GM13977 (cell line): ENCODE measurements at regions not wholly inside any gene's neighbourhood (a gene's known extent, or its start where the extent isn't known, plus 50 kb on each side); places are given as distances from the start of the nearest gene placed in this dataset.

Experiments used
- DNase-seq: peaks from one replicate; pipeline ENCODE4 v3.0.0; 2012; ENCODE audit warnings: low spot score
- in situ Hi-C: fragments of 300-500 bp; cut with MboI; formaldehyde crosslinking; loops from one replicate; pipeline ENCODE4 v1.12.0; 2022; ENCODE audit warnings: low sequenced_read_pairs, low pct_unique_long_range_greater_than_20kb, mixed read lengths, inconsistent platforms; ENCODE audit not compliant: unreplicated experiment
- TF ChIP-seq, protein P1 (sequence below): IDR thresholded peaks from 2 replicates; pipeline ENCODE4 v1.5.1; 2012; ENCODE audit warnings: mild to moderate bottlenecking, control low read depth; ENCODE audit not compliant: insufficient read depth; ENCODE audit errors: extremely low read depth, missing control alignments

DNA sequence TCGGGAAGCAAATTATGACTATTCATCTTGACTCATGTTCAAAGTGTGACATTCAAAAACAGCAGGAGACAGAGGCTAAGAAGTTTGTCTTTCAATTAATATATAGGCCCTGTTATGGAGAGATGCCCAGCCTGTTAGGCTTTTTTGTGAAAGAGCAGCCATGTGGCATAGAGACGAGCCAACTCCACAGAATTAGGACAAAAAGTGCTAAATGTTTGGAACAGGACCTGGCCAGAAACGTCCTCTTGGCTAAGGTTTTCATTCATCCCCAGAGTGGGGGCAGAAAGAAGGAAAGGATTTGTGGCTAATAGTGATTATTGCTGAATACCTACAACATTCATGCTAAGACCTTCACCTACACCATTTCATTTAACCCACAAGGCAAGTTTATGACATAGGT is 324.7 kb upstream of the NPVF start:
- DNase-seq = no peak
- in situ Hi-C loops = no loop called here
- TF ChIP-seq, protein P1, sequence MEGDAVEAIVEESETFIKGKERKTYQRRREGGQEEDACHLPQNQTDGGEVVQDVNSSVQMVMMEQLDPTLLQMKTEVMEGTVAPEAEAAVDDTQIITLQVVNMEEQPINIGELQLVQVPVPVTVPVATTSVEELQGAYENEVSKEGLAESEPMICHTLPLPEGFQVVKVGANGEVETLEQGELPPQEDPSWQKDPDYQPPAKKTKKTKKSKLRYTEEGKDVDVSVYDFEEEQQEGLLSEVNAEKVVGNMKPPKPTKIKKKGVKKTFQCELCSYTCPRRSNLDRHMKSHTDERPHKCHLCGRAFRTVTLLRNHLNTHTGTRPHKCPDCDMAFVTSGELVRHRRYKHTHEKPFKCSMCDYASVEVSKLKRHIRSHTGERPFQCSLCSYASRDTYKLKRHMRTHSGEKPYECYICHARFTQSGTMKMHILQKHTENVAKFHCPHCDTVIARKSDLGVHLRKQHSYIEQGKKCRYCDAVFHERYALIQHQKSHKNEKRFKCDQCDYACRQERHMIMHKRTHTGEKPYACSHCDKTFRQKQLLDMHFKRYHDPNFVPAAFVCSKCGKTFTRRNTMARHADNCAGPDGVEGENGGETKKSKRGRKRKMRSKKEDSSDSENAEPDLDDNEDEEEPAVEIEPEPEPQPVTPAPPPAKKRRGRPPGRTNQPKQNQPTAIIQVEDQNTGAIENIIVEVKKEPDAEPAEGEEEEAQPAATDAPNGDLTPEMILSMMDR = no peak

DNA sequence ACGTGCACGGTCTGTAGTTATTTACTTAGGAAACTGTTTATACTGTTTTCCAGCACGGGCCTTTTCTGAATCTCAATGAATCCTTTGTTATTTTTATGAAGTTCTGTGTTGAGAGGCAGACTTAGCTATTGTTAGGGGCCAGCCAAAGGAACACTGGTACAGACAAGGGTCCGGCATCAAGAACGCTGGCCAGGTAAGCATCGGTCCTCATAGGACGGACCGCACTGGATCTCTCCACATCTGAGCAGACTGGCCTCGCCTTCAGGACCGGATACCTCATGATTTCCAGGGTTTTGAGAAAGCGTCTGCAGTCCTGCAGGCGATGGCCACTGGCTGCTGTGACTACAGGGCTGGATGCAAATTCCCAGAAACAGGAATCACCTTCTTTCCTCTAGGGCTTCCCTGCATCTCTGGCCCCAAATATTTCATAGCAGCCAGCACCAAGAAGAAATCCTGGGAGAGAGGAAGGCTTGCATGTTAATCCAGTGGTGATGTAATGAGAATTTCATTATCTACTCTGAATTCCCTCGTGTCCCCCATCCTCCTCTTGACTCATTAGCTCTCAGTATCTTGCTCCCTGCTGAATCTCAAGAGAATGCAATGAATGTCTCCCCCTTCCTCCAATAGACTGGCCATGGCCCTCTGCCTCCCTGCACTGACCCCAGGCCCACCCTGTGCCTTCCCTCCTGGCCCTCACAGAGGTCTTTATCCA is 325.4 kb upstream of the NPVF start:
- in situ Hi-C loops = no loop called here
- TF ChIP-seq, protein P1 = no peak
- no peak for DNase-seq

DNA sequence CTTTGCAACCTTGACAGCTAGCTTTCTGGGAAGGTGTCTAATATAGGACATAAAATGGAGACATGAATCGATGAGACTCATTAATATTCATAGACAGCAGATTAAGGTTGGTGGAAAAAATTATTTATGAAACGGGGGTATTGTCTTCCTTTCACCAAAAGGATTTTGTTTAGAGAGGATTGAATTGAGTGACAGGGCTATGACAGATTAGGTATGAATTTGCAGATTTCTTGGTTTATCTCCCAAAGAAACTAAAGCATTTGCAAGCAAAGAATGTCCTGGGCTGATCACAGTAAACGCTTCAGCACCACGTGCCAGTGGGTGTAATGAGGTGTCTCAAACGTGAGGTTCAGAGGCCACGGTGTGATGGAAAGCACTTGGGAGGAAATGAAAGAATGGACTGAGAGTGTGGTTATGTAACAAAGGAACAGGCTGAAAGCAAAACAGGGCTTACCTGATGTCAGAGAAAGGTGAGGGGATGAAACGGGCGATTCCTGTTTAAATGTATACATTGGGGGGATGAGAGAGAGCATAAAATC is 329.2 kb upstream of the NPVF start:
- DNase-seq = no peak
- TF ChIP-seq, protein P1 = no peak
- in situ Hi-C loops = no loop called here

DNA sequence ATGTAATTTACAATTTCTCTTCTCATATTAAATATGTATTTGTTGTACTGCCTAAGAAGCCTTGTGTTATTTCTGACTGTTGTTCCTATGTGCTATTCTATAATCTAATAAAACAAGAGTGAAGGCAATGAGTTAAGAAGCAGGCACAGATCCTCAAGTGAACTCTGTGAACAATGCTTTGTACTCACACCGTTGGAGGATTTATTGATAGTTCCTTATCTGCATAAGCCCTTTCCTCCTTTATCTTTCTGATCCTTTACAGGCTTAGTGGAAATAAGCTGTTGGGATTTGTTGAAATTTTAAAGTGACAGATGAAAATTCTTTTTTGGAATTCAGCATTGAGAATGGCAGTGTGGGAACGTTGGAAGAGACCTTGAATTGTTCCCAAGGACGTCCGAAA is 329.6 kb upstream of the NPVF start:
- no peak for DNase-seq
- TF ChIP-seq, protein P1 = no peak
- in situ Hi-C loops = no loop called here

DNA sequence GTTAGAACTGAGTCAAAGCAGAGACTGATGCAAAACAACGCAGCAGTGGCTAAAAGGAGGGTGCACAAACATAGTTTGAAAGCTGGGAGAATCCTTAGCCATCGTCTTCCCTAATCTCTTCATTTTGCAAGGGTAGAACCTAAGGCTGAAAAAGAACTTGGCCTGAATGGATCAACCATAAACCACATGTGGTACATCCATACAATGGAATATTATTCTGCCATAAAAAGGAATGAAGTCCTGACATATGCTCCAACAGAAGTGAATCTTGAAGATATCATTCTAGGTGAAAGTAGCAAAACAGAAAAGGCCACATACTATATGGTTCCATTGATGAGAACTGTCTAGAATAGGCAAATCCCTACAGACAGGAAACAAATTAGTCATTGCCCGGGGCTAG is 330.3 kb upstream of the NPVF start:
- TF ChIP-seq, protein P1 = no peak
- no peak for DNase-seq
- in situ Hi-C loops = no loop called here

DNA sequence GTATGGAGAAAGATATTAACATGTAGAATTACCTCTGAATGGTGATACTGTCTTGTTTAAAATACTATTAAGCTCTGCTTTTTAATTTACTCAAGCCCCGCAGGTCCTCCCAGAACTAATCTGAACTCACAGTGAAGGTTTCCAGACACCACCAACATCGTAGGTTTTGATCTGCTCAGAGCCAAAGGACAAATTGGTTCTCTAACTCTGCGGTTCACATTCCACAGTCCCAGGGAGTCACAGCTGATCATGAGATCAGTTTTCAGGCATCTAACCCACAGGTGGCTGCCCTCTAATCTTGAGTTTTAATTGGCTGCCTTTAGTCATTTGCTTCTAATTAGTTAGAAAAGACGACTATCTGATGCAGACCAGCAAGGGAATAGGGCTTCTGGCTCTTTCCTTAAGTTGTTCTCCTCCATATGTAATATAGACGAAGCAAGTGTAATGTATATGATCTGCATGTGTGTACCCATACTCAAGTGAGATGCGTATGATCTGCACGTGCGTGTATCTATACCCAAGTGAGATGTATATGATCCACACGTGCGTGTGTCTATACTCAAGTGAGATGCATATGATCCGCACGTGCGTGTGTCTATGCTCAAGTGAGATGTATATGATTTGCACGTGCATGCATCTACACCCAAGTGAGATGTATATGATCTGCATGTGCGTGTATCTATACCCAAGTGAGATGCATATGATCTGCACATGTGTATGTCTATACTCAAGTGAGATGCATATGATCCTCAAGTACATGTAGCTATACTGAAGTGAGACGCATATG is 331.5 kb upstream of the NPVF start:
- TF ChIP-seq, protein P1 = no peak
- in situ Hi-C loops = no loop called here
- DNase-seq = no peak
